Endothelial cell of umbilical vein (primary cell): ENCODE measurements at regions not wholly inside any gene's neighbourhood (a gene's known extent, or its start where the extent isn't known, plus 50 kb on each side); places are given as distances from the start of the nearest gene placed in this dataset.

Source experiments
- BruUV-seq: library from RNA; stranded (reverse); fragments of 400-500 nt; replicated peaks from 2 replicates; lab custom pipeline; 2021; lab: Mats Ljungman, UMichigan
- CTCF ChIA-PET: fragments of 300-600, 350-600 bp; sonication (Branson Sonifier 250); formaldehyde crosslinking; loops from one replicate; lab custom pipeline; 2021; ENCODE audit warnings: antibody characterized with exemption, inconsistent platforms; lab: Charles Lee
- POLR2A ChIA-PET: fragments of 300-600, 350-600 bp; sonication (Branson Sonifier 250); formaldehyde crosslinking; loops from one replicate; lab custom pipeline; 2021; ENCODE audit warnings: antibody characterized with exemption, inconsistent platforms; lab: Charles Lee
- DNase-seq: peaks from one replicate; pipeline ENCODE4 v3.0.0-alpha.2; 2011; ENCODE audit warnings: low read depth, low spot score
- FAIRE-seq: peaks from 2 replicates; lab custom pipeline; 2011; peaks lifted over from hg19 to GRCh38; lab: Jason Lieb, UNC
- H2AFZ ChIP-seq: 2 replicates; pipeline ENCODE4 v1.6.0; 2012; ENCODE audit warnings: low read depth, low read length, control low read depth, inconsistent platforms
- H3K27ac ChIP-seq: 2 replicates; pipeline ENCODE4 v1.5.1; 2011; ENCODE audit warnings: low read depth, mild to moderate bottlenecking, control low read depth, low read length, moderate library complexity; ENCODE audit not compliant: insufficient read depth
- H3K27me3 ChIP-seq, 2 experiments: 2 replicates each; pipeline versions ENCODE4 v1.6.0 to v1.6.1; 2011; ENCODE audit warnings: low read length in 2 of 2, mixed read lengths in 1 of 2; ENCODE audit not compliant: control insufficient read depth in 2 of 2, insufficient read depth in 2 of 2
- H3K36me3 ChIP-seq, 2 experiments: 2 replicates in 1 of 2; 3 replicates in 1 of 2; pipeline ENCODE4 v1.5.1; 2011; ENCODE audit warnings: low read length in 2 of 2, mild to moderate bottlenecking in 1 of 2, moderate library complexity in 1 of 2; ENCODE audit not compliant: control insufficient read depth in 2 of 2, insufficient read depth in 2 of 2; ENCODE audit errors: extremely low read depth in 1 of 2
- H3K4me1 ChIP-seq: 3 replicates; pipeline ENCODE4 v1.5.1; 2011; ENCODE audit warnings: mild to moderate bottlenecking, low read length; ENCODE audit not compliant: control insufficient read depth, insufficient read depth; ENCODE audit errors: extremely low read depth
- H3K4me2 ChIP-seq: 2 replicates; pipeline ENCODE4 v1.6.1; 2011; ENCODE audit warnings: low read length, control low read depth, mixed read lengths; ENCODE audit not compliant: insufficient read depth
- H3K4me3 ChIP-seq, 3 experiments: fragments of 200-600 bp in 1 of 3; sonication (generic), shearing (Covaris generic) in 1 of 3; replicated peaks in 1 of 3; 2 replicates each; pipeline ENCODE4 v1.5.1; 2011 to 2016; ENCODE audit warnings: control low read depth in 3 of 3, low read length in 3 of 3, mild to moderate bottlenecking in 2 of 3, inconsistent platforms in 1 of 3, low read depth in 1 of 3, moderate library complexity in 1 of 3; ENCODE audit not compliant: insufficient read depth in 1 of 3
- H3K79me2 ChIP-seq: 2 replicates; pipeline ENCODE4 v1.6.0; 2012; ENCODE audit warnings: low read length, inconsistent platforms; ENCODE audit not compliant: control insufficient read depth, insufficient read depth
- H3K9ac ChIP-seq: replicated peaks from 2 replicates; pipeline ENCODE3; 2011; ENCODE audit warnings: low read length, control low read depth; ENCODE audit not compliant: insufficient read depth; ENCODE audit errors: extremely low read depth
- H3K9me1 ChIP-seq: replicated peaks from 3 replicates; pipeline ENCODE4 v1.6.0; 2011; ENCODE audit warnings: mild to moderate bottlenecking, low read length; ENCODE audit not compliant: control insufficient read depth, insufficient read depth; ENCODE audit errors: extremely low read depth
- H3K9me3 ChIP-seq: replicated peaks from 2 replicates; pipeline ENCODE4 v1.5.1; 2012; ENCODE audit warnings: low read length, inconsistent platforms; ENCODE audit not compliant: control insufficient read depth, insufficient read depth
- H4K20me1 ChIP-seq: replicated peaks from 2 replicates; pipeline ENCODE3; 2011; ENCODE audit warnings: mild to moderate bottlenecking, low read length; ENCODE audit not compliant: control insufficient read depth, insufficient read depth; ENCODE audit errors: extremely low read depth
- EZH2 ChIP-seq: IDR thresholded peaks from 2 replicates; pipeline ENCODE4 v1.6.1; 2012; ENCODE audit warnings: borderline replicate concordance, low read depth, mild to moderate bottlenecking, moderate library complexity, low read length, inconsistent platforms; ENCODE audit not compliant: severe bottlenecking
- FOS ChIP-seq: IDR thresholded peaks from 2 replicates; pipeline ENCODE4 v1.6.1; 2011; ENCODE audit warnings: mild to moderate bottlenecking, low read length, moderate library complexity, borderline replicate concordance; ENCODE audit not compliant: insufficient read depth
- GATA2 ChIP-seq: IDR thresholded peaks from 2 replicates; pipeline ENCODE4 v1.7.0; 2011; ENCODE audit warnings: low read depth, mild to moderate bottlenecking, moderate library complexity, mixed read lengths, low read length; ENCODE audit not compliant: insufficient read length, insufficient read depth
- JUN ChIP-seq: IDR thresholded peaks from 2 replicates; pipeline ENCODE4 v1.6.1; 2011; ENCODE audit warnings: borderline replicate concordance, low read depth; ENCODE audit not compliant: insufficient read length, insufficient read depth
- MYC ChIP-seq: IDR thresholded peaks from one replicate; pipeline ENCODE4 v1.6.1; 2011; ENCODE audit warnings: mild to moderate bottlenecking, low read depth, low read length
- POLR2A ChIP-seq: IDR thresholded peaks from 2 replicates; pipeline ENCODE4 v1.6.1; 2012; ENCODE audit warnings: low read depth, mild to moderate bottlenecking, control low read depth, low read length
- POLR2AphosphoS5 ChIP-seq: IDR thresholded peaks from 2 replicates; pipeline ENCODE4 v1.6.1; 2012; ENCODE audit warnings: low read depth, mild to moderate bottlenecking, control low read depth, low read length, moderate library complexity; ENCODE audit not compliant: insufficient read depth
- dilution Hi-C: fragments of 300-500 bp; cut with MboI; formaldehyde crosslinking; loops from one replicate; pipeline ENCODE4 v1.15.0; 2019; ENCODE audit warnings: low sequenced_read_pairs; ENCODE audit not compliant: extremely low pct_ligation_motif_present
- intact Hi-C: fragments of 100-400 bp; cut with micrococcal nuclease; formaldehyde crosslinking; loops from one replicate; pipeline ENCODE4 v1.10.0; 2022
- TF ChIP-seq, protein P1 (sequence below): IDR thresholded peaks from 2 replicates; pipeline ENCODE4 v1.6.1; 2011; ENCODE audit not compliant: insufficient read depth, insufficient read length
- TF ChIP-seq, protein P2 (sequence below), 2 donors: IDR thresholded peaks; 1 replicate in 1 of 2; 2 replicates in 1 of 2; pipeline ENCODE4 v1.5.1; 2011; ENCODE audit warnings: low read length in 2 of 2, mild to moderate bottlenecking in 2 of 2, moderate library complexity in 2 of 2, control low read depth in 1 of 2, inconsistent platforms in 1 of 2, low read depth in 1 of 2; ENCODE audit not compliant: insufficient read depth in 1 of 2; ENCODE audit errors: extremely low read depth in 1 of 2

DNA sequence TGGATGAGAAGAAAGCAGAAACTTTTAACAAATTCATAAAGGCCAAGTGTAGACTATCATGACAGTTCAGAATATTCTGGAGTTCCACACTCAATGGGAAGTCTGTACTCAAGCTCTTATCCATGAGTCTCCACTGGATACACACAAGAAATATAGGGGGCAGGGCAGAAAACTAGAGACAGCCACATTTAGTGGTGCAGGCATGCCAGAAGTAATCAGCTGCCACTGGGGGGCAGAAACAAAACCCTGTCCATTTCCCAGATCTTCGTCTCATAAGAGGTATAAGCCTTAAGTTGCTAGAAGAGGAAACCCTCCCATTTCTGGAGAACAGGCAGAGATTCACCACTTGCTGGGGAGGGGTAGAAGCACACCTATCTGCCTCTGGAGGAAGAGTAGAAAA is 166.8 kb upstream of the GALNT2 start:
- Histone ChIP-seq H3K9me3 (no peaks in the 10 kb centered on the region), H3K4me2 (no peak overlapping the region), H3K79me2 (no peaks in the 10 kb centered on the region), H3K4me1 (no peaks in the 10 kb centered on the region), H3K27me3 (no peaks in the 10 kb centered on the region), H3K9ac (no peak overlapping the region), H3K9me1 (no peaks in the 10 kb centered on the region), H3K36me3 (no peaks in the 10 kb centered on the region), H4K20me1 (no peaks in the 10 kb centered on the region), H3K27ac (no peak overlapping the region), H2AFZ (no peak overlapping the region), H3K4me3 (no peak overlapping the region)
- DNase-seq (no peak), FAIRE-seq (no peak)
- BruUV-seq = no TSS peak
- CTCF ChIA-PET = interaction anchor here (1.6 kb wide), 1 partner anchor 315 kb away, joined by 3 read pairs; no protein-coding TSS in a partner anchor
- TF ChIP-seq JUN (no peak), POLR2A (no peak), EZH2 (no peak), GATA2 (no peak), POLR2AphosphoS5 (no peak), FOS (no peak), MYC (no peak)
- TF ChIP-seq, protein P1, sequence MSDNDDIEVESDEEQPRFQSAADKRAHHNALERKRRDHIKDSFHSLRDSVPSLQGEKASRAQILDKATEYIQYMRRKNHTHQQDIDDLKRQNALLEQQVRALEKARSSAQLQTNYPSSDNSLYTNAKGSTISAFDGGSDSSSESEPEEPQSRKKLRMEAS = no peak
- TF ChIP-seq, protein P2, sequence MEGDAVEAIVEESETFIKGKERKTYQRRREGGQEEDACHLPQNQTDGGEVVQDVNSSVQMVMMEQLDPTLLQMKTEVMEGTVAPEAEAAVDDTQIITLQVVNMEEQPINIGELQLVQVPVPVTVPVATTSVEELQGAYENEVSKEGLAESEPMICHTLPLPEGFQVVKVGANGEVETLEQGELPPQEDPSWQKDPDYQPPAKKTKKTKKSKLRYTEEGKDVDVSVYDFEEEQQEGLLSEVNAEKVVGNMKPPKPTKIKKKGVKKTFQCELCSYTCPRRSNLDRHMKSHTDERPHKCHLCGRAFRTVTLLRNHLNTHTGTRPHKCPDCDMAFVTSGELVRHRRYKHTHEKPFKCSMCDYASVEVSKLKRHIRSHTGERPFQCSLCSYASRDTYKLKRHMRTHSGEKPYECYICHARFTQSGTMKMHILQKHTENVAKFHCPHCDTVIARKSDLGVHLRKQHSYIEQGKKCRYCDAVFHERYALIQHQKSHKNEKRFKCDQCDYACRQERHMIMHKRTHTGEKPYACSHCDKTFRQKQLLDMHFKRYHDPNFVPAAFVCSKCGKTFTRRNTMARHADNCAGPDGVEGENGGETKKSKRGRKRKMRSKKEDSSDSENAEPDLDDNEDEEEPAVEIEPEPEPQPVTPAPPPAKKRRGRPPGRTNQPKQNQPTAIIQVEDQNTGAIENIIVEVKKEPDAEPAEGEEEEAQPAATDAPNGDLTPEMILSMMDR (IDR thresholded peaks at IDR 0.05; ENCODE audit: extremely low read depth in 1 of 2, insufficient read depth in 1 of 2, low read depth in 1 of 2, low read length in 2 of 2) = no peak
- POLR2A ChIA-PET = no interaction called here
- dilution Hi-C loops = no loop called here
- intact Hi-C loops = no loop called here
